Heart left ventricle (tissue), 16 donors: ENCODE measurements at regions not wholly inside any gene's neighbourhood (a gene's known extent, or its start where the extent isn't known, plus 50 kb on each side); places are given as distances from the start of the nearest gene placed in this dataset.

Experiments used
- ATAC-seq, 4 donors: fragments of 200-7000 bp; cut with Tn5 transposase; one replicate each; pipeline ENCODE4 v1.9.1; 2020 to 2022; ENCODE audit warnings: moderate library complexity in 4 of 4, mild to moderate bottlenecking in 3 of 4, moderate number of reproducible peaks in 1 of 4
- DNase-seq, 5 donors: peaks; one replicate each; pipeline ENCODE4 v3.0.0-alpha.2; 2020
- H3K27ac ChIP-seq, 12 donors: fragments of 200-600 bp; sonication (generic) in 4 of 12; one replicate each; pipeline versions ENCODE4 v1.5.0 to v1.8.0; 2016 to 2022; ENCODE audit warnings: mild to moderate bottlenecking in 2 of 12
- H3K27me3 ChIP-seq, 9 donors: fragments of 200-600 bp; sonication (generic) in 2 of 9; one replicate each; pipeline versions ENCODE4 v1.5.1 to v1.8.0; 2016 to 2022; ENCODE audit warnings: mild to moderate bottlenecking in 3 of 9
- H3K36me3 ChIP-seq, 9 donors: fragments of 200-600 bp; sonication (generic) in 2 of 9; one replicate each; pipeline versions ENCODE4 v1.5.0 to v1.8.0; 2018 to 2022; ENCODE audit warnings: mild to moderate bottlenecking in 2 of 9
- H3K4me1 ChIP-seq, 12 donors: fragments of 200-600 bp; sonication (generic) in 4 of 12; one replicate each; pipeline versions ENCODE4 v1.5.0 to v1.8.0; 2016 to 2022; ENCODE audit warnings: mild to moderate bottlenecking in 3 of 12
- H3K4me3 ChIP-seq, 12 donors: fragments of 200-600 bp; sonication (generic) in 4 of 12; one replicate each; pipeline versions ENCODE4 v1.5.0 to v1.8.0; 2017 to 2022; ENCODE audit warnings: mild to moderate bottlenecking in 9 of 12, moderate library complexity in 4 of 12
- H3K9me3 ChIP-seq, 12 donors: fragments of 200-600 bp; sonication (generic) in 4 of 12; one replicate each; pipeline versions ENCODE4 v1.5.0 to v1.8.0; 2016 to 2022; ENCODE audit warnings: mild to moderate bottlenecking in 1 of 12
- POLR2A ChIP-seq, 2 donors: fragments of 450-650 bp; IDR thresholded peaks; one replicate each; pipeline ENCODE4 v1.6.1; 2017; ENCODE audit warnings: antibody characterized with exemption in 2 of 2, mild to moderate bottlenecking in 2 of 2, moderate library complexity in 2 of 2
- WGBS, 4 donors: extraction: QIAGEN DNeasy Blood & Tissue Kit in 2 of 4; methylation state at CpG; one replicate each; pipeline versions ENCODE4 v1.1.5 to v1.1.7; 2013 to 2018; 5-methylcytosine and 5-hydroxymethylcytosine counted together
- intact Hi-C, 10 donors: fragments of 100-400 bp; cut with DNase I; formaldehyde crosslinking; loops; one replicate each; pipeline versions ENCODE4 v1.11.1 to v1.14.2; 2022
- TF ChIP-seq, protein P1 (sequence below), 12 donors: fragments of 200-600 bp; sonication (generic) in 4 of 12; IDR thresholded peaks; one replicate each; pipeline versions ENCODE4 v1.5.0 to v1.8.0; 2018 to 2022; ENCODE audit warnings: antibody characterized with exemption in 12 of 12, mild to moderate bottlenecking in 5 of 12
- donor health status: ischemic (EF 13 %, LVEDD 7.1; RV severe dilation, severe dysfunction).
- donor health status: healthy with polysubstance abuse.
- donor health status: DM: no; HTN: yes; CAD: no.
- donor health status: DM: no; HTN: no; CAD: no.
- donor health status: ischemic (EF 25% LVEDD 6.9; RV normal size, moderate dysfunction).
- donor health status: ischemic (EF 25% LVEDD 5.7; RV mildly dilated, moderate dysfunction).
- donor health status: healthy.
- donor health status: DM: yes; HTN: yes; CAD: no.
- donor health status: ischemic (EF 35%, LVEDD 5.7; RV mildly dilated, moderate dysfunction).
- donor health status: nonischemic (EF 11% LVEDD 7.7; RV severe dilation, severe dysfunction).
- donor health status: DM: yes; HTN: yes; CAD: no.
- donor health status: PGD.
- donor health status: ischemic (EF 29% LVEDD 5.4; RV normal size, mild dysfunction).
- donor health status: nonischemic (EF 23%, LVEDD 6.1; RV moderate dilation, normal function).

DNA sequence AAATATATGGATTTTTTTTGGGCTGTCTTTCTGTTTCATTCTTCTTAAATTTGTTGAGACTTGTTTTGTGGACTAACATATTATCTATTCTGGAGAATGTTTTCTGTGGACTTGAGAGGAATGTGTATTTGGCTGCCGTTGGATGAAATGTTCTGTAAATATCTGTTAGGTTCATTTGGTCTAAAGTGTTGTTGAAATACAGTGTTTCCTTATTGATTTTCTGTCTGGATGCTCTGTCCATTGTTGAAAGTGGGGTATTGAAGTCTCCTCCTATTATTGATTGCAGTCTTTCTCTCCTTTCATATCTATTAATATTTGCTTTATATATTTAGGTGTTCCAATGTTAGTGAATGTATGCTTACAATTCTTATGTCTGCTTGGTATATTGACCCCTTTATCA is 431.8 kb downstream of the RAPGEF2 start:
- no peaks in the 10 kb centered on the region for H3K4me1 ChIP-seq
- ATAC-seq = no peak
- 76 to 84% (median 77%) methylated on average over 1 of the region's 1 CpG for WGBS, 4 donors
- H3K27me3 ChIP-seq = peaks cover 0 to 6% (median 0%) of the 10 kb centered on the region in 9 donors
- intact Hi-C loops = no loop called here
- H3K4me3 ChIP-seq = no peak overlapping the region
- no peaks in the 10 kb centered on the region for H3K36me3 ChIP-seq
- DNase-seq = no peak
- no peak for TF ChIP-seq POLR2A (IDR thresholded peaks at IDR 0.05)
- TF ChIP-seq, protein P1, sequence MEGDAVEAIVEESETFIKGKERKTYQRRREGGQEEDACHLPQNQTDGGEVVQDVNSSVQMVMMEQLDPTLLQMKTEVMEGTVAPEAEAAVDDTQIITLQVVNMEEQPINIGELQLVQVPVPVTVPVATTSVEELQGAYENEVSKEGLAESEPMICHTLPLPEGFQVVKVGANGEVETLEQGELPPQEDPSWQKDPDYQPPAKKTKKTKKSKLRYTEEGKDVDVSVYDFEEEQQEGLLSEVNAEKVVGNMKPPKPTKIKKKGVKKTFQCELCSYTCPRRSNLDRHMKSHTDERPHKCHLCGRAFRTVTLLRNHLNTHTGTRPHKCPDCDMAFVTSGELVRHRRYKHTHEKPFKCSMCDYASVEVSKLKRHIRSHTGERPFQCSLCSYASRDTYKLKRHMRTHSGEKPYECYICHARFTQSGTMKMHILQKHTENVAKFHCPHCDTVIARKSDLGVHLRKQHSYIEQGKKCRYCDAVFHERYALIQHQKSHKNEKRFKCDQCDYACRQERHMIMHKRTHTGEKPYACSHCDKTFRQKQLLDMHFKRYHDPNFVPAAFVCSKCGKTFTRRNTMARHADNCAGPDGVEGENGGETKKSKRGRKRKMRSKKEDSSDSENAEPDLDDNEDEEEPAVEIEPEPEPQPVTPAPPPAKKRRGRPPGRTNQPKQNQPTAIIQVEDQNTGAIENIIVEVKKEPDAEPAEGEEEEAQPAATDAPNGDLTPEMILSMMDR (IDR thresholded peaks at IDR 0.05) = no peak
- H3K27ac ChIP-seq = no peak overlapping the region
- peaks cover 0 to 31% (median 11%) of the 10 kb centered on the region in 12 donors for H3K9me3 ChIP-seq

DNA sequence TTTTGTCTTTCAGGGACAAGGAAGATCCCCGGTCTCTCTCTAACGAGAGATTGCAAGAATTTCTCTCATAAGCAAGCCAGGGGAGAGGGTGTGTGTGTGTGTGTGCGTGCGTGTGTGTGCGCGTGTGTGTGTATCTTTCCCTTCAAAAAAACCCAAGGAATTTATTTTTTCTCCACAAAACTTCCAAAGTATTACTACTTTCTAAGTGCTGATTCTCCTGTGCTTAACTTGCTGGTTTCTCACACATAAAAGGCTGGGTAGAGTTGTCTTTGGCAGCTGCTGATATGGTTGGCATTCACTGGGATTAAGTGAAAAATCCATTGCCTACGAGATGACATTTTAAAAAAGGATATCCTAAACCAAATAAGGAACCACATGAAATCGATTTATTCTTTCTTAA is 435.7 kb downstream of the RAPGEF2 start:
- no peaks in the 10 kb centered on the region for H3K36me3 ChIP-seq
- TF ChIP-seq, protein P1 (IDR thresholded peaks at IDR 0.05) = no peak
- no peak for TF ChIP-seq POLR2A (IDR thresholded peaks at IDR 0.05)
- no peak for ATAC-seq
- WGBS, 4 donors = 60 to 81% (median 65%) methylated on average over 8 of the region's 8 CpGs
- peaks cover 0 to 6% (median 0%) of the 10 kb centered on the region in 9 donors for H3K27me3 ChIP-seq
- H3K4me1 ChIP-seq = no peaks in the 10 kb centered on the region
- H3K4me3 ChIP-seq = no peak overlapping the region
- intact Hi-C loops = no loop called here
- no peak overlapping the region for H3K27ac ChIP-seq
- H3K9me3 ChIP-seq = peaks cover 0 to 31% (median 11%) of the 10 kb centered on the region in 12 donors
- no peak for DNase-seq

DNA sequence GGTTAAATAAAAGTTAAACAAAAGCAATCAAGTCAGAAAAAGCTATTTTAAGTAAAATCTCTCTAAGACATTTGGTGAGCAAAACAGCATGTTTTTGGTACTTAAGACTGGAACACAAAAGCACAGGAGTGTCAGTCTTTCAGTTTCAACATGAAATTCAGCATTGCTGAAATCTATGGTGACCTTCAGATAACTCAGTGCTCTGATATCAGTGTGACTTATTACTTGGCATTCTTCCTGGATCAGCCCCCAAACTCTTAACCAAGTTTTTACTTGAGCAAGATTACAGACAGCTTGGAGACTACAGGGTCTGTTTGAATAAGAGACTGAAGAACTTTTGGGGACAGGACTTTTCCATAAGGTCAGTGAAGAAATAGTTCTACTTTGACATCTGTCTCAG is 437.2 kb downstream of the RAPGEF2 start:
- Histone ChIP-seq H3K36me3 (no peaks in the 10 kb centered on the region), H3K4me3 (no peak overlapping the region), H3K9me3 (peaks cover 0 to 29% (median 11%) of the 10 kb centered on the region in 12 donors), H3K27ac (no peak overlapping the region), H3K4me1 (no peaks in the 10 kb centered on the region), H3K27me3 (peaks cover 0 to 6% (median 0%) of the 10 kb centered on the region in 9 donors)
- intact Hi-C loops = no loop called here
- no peak for DNase-seq
- no peak for TF ChIP-seq POLR2A (IDR thresholded peaks at IDR 0.05)
- TF ChIP-seq, protein P1 (IDR thresholded peaks at IDR 0.05) = no peak
- no peak for ATAC-seq

DNA sequence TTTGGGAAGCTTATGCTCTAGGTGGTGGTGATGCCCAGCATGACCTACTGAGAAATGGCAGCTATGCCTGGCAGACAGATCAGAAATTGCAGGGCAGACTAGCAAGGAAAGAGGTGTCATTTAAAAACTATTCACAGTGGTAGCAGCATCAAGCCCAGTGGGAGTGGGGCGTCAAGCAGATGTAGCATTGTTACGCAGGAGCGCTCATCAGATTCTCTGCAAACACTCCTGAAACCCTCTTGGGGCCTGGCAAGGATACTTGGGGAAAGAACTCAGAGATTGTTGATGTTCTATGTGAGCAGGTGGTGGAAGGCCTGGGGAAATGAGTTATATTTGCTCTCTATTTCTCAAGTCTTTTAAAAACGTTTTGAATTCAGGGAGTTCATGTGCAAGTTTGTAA is 437.6 kb downstream of the RAPGEF2 start:
- DNase-seq (no peak), ATAC-seq (no peak)
- no peak for TF ChIP-seq POLR2A (IDR thresholded peaks at IDR 0.05)
- TF ChIP-seq, protein P1 (IDR thresholded peaks at IDR 0.05) = no peak
- Histone ChIP-seq H3K27ac (no peak overlapping the region), H3K36me3 (no peaks in the 10 kb centered on the region), H3K4me3 (no peak overlapping the region), H3K4me1 (no peaks in the 10 kb centered on the region), H3K9me3 (peaks cover 0 to 24% (median 10%) of the 10 kb centered on the region in 12 donors), H3K27me3 (peaks cover 0 to 6% (median 0%) of the 10 kb centered on the region in 9 donors)
- 51 to 61% (median 60%) methylated on average over 4 of the region's 4 CpGs for WGBS, 4 donors
- intact Hi-C loops = no loop called here
